OCI-M1 (cell line): ENCODE measurements at regions not wholly inside any gene's neighbourhood (a gene's known extent, or its start where the extent isn't known, plus 50 kb on each side); places are given as distances from the start of the nearest gene placed in this dataset.
"Not testable (repeated sequence)": the region's sequence is repeated elsewhere in the genome, so short reads cannot be mapped to it uniquely, and the experiment has no call there.

Experiments used
- DNase-seq: peaks from one replicate; lab custom pipeline; 2025; lab: John Stamatoyannopoulos, UW

DNA sequence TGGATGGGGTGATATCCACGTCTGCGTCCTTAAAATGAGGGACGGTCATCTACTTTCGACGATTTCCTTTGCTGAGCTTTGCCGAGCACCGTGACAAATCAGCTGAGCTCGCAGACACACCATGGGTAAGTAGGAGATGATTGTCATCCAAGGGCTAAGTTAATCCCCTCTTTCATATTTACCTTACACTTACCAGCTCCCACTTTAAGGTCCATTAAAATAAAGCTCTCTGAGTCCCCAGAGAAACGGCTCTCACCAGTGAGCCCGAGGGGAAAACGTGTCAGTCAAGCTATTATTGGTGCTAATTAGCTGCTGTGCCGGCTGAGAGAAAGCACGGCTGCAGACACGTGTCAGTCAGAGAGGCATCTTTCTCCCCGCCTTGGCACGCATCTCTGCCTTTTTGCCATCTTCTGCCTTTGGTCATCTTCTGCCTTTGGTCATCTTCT is 72.2 kb downstream of the CRLF2 start:
- no peak for DNase-seq

DNA sequence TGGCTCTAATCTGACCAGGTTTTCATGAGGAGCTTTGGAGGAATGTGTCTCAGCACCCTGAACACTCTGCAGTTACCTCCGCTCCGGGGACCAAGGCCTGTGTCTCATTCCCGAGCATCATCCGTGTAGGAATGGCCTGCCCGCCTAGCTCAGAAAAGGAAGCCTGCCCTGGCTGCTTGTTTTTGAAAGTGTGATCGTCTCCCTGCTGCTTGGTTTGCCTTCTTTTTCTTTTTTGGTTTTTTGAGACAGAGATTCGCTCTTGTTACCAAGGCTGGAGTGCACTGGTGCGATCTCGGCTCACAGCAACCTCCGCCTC is 73.3 kb downstream of the CRLF2 start:
- DNase-seq: no peak

DNA sequence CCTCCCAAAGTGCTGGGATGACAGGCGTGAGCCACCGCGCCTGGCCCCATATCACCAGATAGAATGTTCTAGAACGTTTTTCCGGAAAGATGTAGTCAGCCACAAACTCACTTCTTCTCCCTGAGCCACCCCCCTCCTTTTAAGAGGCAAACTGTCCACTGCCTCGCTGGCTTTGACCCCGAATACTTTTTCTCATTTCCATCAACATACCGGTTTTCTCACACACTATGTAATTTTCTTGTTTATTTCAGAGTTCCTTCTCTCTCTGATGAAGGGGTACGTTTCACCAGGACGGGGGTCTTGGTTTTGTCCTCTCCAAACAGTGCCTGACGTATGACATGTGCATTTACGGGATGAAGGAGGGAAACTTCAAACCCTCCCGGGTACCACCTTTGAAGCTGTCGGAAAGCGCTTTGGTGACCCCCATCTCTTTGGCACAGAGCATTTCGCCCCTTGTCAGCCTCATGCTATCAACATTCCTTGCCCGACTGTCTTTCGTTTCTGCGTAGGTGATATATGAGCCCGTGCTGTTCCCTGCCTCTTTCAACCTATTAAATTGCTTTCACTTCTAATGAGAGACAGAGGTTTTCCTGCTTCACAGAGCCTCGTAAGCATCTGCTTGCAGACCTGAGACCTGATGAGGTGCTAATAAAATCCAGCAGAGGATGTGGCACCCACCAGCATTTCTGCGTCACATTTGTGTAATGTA is 73.8 kb downstream of the CRLF2 start:
- no peak for DNase-seq

DNA sequence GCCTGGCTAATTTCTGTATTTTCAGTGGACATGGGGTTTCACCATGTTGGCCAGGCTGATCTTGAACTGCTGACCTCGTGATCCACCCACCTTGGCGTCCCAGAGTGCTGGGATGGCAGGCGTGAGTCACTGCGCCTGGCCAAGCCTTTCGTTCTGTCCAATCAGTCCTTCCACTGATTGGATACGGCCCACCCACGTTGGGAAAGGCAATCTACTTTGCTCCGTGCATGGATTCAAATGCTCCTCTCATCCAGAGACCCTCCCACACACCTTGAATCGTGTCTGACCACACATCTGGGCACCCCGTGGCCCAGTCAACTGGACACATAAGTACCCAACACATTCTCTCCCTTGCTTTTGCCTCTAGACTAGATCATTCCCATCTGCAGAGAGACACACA is 74.9 kb downstream of the CRLF2 start:
- DNase-seq: no peak

DNA sequence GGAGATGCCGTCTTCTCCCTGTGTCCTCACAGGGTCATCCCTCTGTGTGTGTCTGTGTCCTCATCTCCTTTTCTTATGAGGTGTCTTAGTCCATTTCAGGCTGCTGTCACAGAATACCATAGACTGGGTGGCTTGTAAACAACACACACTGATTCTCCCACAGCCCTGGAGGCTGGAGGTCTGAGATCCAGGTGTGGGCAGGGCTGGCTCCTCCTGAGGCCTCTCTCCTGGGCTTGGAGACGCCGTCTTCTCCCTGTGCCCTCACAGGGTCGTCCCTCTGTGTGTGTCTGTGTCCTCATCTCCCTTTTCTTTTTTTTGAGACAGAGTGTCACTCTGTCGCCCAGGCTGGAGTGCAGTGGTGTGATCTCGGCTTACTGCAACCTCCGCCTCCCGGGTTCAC is 75.9 kb downstream of the CRLF2 start:
- DNase-seq: not testable (repeated sequence)

DNA sequence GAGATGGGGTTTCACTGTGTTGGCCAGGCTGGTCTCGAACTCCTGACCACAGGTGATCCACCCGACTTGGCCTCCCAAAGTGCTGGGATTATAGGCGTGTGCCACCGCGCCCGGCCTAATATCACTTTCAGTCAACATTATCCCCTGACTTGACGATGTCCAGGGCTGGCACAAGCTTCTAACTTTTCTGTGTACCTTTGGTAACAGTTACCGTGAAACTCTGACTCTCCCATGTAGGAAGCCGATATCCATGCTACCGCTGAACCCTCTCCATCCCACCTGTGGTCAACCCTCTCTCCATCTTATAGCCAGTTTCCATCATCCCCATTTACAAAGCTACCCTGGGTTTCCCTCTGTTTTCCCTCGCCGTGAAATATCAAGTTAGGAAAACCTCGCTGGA is 77.5 kb downstream of the CRLF2 start:
- no peak for DNase-seq

DNA sequence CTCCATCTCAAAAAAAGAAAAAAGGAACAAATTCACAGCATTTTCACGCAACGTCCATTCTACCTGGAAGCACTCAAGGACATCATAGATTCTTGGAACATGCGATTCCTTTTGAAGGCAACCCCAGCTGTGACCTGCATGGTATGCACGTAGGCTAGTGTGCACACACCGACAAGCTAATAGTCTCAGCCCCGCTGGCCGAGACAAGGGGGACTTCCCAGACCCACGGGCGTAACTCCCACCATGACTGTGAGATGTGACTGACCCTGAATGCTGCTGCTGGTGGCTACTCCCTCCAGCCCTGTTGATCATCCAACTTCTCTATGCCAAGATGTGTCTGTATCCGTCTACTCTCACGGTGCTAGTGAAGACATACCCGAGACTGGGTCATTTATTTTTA is 78.3 kb downstream of the CRLF2 start:
- DNase-seq: no peak

DNA sequence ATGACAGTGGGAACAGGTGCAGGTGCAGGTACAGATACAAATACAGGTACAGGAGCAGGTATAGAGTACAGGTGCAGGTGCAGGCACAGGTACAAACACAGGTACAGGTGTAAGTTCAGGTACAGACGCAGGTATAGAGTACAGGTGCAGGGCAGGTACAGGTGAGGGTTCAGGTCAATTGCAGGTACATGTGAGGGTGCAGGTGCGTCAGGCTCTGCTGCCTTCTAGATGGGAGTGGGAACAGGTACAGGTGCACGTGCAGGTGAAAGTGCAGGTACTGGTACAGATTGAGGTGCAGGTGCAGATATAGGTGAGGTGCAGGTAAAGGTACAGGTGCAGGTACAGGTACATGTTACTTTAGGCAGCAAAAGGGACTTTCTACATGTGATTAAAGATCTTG is 85.7 kb downstream of the CRLF2 start:
- DNase-seq: no peak

DNA sequence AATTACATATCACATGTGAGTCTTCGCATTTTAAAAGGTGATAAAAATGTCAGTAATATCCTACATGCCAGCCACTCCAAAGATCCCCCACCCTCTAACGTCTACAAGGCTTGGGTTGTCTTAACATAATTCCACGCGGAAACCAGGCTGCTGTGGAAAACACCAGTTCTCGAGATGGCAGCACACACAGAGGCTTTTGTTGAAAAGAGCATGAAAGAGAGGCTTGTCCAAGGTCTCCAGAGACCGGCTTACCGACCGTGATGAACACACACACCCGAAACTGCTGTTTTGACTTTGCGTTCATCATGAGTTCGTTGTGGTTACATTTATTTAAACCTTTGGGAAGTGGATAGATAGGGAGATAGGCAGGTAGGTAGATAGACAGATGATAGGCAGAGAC is 87.9 kb downstream of the CRLF2 start:
- DNase-seq: no peak

DNA sequence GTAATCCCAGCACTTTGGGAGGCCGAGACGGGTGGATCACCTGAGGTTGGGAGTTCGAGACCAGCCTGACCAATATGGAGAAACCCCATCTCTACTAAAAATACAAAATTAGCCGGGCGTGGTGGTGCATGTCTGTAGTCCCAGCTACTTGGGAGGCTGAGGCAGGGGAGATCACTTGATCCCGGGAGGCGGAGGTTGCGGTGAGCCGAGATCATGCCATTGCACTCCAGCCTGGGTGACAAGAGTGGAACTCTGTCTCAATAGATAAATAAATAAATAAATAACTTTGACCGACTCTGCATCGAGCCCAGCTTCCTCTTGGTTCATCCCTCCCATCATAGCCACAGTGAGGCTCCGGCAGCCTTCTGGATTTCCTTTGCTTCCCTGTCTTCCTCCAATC is 89.6 kb downstream of the CRLF2 start:
- not testable (repeated sequence) for DNase-seq

DNA sequence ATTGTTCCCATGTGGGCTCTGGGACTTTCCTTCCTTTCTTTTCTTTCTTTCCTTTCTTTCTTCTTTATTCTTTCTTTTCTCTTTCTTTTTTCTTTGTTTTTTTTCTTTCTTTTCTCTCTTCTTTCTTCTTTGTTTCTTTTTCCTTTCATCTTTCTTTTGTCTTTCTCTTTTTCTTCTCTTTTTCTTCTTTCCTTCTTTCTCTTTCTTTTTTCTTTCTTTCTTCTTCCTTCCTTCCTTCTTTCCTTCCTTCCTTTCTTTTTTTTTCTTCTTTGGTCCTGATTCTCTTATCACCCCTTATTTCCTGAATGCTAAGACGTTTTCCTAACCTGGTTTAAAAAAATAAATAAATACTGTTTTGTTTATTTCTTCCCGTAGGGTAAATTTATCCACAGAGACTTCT is 93.2 kb downstream of the CRLF2 start:
- DNase-seq: no peak

DNA sequence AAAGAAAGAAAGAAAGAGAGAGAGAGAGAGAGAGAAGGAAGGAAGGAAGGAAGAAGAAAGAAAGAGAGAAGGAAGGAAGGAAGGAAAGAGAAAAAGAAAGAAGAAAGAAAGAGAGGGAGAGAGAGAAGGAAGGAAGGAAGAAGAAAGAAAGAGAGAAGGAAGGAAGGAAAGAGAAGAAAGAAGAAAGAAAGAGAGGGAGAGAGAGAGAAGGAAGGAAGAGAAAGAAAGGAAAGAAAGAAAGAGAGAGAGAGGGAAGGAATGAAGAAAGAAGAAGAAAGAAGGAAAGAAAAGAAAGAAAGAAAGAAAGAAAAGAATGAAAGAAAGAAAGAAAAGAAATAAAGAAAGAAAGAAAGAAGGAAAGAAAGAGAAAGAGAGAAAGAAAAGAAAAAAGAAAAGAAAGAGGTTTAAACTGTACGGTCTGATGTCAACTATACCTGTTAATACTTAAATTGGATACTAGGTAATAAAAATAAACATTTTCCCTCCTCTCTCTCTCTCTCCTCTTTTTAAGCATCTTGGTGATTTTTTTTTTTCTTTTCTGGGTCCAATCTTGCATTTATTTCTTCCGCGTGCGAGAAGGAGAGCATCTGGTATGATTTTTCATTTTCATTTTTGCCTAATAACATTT is 93.8 kb downstream of the CRLF2 start:
- DNase-seq: no peak

DNA sequence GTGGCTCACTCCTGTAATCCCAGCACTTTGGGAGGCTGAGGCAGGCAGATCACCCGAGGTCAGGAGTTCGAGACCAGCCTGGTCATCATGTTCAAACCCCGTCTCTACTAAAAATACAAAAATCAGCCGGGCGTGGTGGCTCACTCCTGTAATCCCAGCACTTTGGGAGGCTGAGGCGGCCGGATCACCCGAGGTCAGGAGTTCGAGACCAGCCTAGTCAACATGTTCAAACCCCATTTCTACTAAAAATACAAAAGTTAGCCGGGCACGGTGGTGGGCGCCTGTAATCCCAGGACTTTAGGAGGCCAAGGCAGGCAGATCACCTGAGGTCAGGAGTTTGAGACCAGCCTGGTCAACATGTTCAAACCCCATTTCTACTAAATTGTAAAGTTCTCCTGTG is 97.0 kb downstream of the CRLF2 start:
- not testable (repeated sequence) for DNase-seq

DNA sequence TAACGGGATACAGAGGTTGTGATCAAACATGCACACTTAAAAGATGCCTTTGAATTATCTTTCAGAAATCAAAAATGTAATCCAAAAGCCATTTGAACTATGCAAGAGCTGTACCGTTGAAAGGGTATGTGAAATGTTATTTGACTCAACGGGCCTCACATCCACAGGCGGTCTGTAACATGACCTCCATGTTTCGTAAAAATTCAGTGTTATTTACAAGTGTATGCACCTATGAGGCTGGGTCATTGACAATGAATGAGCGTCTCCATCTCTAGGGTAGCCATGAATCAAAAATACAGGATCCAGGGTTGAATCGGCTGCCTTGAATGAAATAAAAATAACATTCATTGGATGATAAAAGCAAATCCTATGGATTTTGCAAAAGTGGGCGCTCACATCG is 100.1 kb downstream of the CRLF2 start:
- DNase-seq: no peak

DNA sequence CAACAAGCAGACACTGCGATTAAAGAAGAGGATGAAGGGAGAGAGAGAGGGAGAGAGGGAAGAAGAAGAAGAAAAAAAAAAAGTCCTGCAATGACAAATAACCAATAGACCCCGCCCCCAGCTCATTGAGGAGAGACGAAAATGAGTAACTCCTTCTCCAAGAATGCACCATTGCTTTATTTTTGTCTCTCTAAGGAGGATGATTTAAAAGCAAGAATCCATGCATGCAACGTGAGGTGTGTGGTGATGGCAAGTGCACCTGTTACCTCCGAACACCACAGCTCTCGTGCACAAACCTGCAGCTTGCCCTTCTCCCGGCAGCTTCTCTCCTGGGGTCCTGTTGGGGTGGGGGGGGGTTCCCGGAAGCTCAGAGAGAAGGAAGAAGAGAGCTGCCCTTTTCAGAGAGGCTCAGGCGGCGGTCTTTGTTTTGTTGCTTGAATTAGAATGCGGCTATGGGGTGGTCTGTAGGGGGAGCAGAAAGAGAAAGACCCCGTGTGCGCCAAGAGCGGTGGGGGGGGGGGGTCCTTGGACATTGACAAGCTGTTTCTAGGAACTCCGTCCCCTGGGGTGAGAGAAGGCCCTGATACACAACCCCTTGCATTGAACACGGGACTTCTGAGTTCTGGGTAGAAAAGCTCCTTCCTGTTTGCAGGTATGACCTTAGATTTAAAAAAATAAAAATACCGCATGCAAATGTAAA is 100.7 kb downstream of the CRLF2 start:
- no peak for DNase-seq

DNA sequence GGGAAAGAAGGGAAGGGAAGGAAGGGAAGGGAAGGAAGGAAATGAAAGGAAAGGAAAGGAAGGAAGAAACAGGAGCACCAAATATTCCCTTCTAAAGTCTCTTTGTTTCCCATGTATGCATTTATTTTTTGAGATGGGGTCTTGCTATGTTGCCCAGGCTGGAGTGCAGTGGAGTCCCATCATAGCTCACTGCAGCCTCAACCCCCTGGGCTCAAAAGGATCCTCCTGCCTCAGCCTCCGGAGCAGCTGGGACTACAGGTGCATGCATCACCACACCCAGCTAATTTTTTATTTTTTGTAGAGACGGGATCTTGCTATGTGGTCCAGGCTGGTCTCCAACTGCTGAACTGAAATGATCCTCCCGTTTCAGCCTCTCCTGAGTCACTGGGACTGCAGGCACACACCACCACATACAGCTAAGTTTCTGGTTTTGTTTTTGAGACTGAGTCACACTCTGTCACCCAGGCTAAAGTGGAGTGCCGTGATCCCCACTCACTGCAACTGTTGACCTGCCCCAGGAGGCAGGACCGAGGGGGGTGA is 102.8 kb downstream of the CRLF2 start:
- DNase-seq: no peak

DNA sequence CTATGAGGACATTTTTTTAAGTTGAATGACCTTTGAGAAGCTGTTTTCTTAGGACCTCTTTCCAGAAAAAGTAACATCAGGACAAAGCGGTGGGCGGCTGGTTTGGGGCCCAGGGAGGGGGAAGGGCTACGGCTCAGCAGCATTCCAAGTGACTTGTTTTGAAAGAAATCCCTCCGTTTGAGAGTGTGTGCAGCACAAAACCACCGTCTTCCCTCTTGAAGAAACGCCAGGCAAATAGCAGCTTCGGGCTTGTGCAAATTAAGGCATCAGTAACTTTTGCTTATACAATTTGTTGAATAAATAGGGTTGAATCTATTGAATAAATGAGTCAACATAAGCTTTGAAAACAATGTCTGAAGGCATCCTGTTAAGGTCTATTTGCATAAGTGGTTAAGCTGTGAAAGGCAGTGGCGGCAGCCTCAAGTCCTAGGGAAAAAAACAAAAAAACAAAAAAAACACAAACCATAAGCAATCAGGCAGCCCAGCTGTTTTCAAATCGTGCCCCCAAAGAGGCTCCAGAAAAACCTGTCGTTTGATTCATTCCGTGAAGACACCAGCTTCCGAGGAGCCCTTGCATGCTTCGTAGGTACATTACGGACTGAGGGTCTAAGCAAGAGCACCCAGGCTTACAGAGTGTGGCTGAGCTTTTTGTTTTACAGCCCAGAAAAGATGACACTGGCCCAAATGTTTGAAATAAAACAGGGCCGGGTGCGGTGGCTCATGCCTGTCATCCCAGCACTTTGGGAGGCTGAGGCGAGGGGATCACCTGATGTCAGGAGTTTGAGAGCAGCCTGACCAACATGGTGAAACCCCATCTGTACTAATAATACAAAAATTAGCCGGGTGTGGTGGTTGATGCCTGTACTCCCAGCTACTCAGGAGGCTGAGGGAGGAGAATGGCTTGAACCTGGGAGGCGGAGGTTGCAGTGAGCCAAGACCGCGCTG is 103.7 kb downstream of the CRLF2 start:
- no peak for DNase-seq

DNA sequence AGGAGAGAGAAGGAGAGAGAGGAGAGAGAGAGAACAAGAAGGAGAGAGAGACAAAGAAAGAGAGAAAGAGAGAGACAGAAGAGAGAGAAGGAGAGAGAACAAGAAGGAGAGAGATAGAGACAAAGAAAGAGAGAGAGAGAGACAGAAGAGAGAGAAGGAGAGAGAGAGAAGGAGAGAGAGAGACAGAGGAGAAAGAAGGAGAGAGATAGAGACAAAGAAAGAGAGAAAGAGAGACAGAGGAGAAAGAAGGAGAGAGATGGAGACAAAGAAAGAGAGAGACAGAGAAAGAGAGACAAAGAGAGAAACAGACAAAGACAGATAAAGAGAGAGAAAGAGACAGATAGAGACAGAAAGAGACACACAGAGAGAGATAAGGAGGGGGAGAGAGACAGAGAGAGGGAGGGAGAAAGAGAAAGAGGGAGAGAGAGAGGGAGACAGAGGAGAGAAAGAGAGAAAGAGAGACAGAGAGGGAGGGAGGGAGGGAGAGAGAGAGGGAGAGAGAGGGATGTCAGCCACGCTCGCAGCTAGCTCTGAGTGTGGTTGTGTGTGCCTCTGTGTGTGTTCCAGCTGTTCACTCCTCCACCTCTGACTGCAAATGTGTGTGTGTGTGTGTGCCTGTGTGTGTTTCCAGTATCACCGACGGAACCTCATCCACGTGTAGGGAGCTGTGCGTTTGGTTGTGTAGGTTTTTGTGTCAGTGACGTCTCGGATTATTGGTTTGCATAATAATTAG is 105.8 kb downstream of the CRLF2 start:
- no peak for DNase-seq

DNA sequence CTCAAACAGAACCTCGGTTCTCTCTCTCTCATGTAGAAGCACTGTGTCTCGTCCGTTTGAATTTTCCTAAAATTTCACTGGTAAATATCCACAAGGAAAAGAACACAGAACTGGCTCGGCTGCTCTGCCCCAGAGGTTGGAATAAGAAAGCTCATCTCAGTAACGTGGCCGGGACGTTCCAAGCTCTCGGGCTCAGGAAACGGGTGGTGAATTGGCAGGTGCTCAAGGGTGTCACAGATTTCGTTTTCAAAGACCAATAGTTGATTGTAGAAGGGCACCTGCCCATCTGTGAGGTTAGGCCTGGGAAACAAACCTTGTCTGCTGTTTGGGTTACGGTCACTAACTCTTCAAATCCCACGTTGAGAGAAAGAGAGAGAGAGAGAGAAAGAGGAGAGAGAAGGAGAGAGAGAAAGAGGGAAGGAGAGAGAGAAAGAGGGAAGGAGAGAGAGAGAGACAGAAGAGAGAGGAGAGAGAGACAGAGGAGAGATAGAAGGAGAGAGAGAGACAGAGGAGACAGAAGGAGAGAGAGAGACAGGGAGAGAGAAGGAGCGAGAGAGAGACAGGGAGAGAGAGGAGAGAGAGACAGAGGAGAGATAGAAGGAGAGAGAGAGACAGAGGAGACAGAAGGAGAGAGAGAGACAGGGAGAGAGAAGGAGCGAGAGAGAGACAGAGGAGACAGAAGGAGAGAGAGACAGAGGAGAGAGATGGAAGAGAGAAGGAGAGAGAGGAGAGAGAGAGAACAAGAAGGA is 106.6 kb downstream of the CRLF2 start:
- no peak for DNase-seq

DNA sequence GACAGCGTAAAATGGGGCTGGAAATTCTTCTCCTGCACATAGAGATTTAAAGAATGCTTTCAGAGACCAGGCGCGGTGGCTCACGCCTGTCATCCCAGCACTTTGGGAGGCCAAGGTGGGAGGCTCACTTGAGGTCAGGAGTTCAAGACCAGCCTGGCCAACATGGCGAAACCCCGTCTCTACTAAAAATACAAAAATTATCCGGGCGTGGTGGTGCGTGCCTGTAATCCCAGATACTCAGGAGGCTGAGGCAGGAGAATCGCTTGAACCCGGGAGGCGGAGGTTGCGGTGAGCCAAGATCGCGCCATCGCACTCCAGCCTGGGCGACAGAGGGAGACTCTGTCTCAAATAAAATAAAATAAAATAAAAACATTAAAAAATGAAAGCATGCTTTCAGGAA is 107.4 kb downstream of the CRLF2 start:
- DNase-seq: not testable (repeated sequence)

DNA sequence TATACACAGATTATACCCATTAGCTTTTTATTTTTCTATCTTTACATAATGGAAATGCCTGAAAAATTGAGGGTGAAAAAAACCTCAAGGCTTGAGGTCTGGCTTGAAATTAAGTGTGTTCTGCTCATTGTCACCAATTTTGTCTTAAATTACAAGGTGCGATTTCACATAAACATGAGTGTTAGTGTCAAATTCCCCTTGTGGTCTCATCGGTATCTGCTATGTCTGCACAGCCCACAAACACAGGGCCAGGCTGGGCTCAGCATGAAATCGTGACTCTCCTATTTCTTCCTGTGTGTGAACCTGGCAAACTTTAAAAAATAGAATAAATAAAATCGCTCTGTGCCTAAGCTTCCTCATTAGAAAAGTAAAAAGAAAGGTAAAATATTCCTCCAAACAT is 109.1 kb downstream of the CRLF2 start:
- no peak for DNase-seq
